KMS-11 (cell line): ENCODE measurements at regions not wholly inside any gene's neighbourhood (a gene's known extent, or its start where the extent isn't known, plus 50 kb on each side); places are given as distances from the start of the nearest gene placed in this dataset.

Experiments
- H2AFZ ChIP-seq: fragments of 200-600 bp; sonication (generic); 2 replicates; pipeline ENCODE4 v1.6.1; 2016; ENCODE audit warnings: antibody characterized with exemption, mixed run types, low read depth
- H3K27ac ChIP-seq: fragments of 200-600 bp; sonication (generic); 2 replicates; pipeline ENCODE4 v1.6.1; 2016; ENCODE audit warnings: mild to moderate bottlenecking, mixed run types
- H3K27me3 ChIP-seq: fragments of 200-600 bp; sonication (generic); 2 replicates; pipeline ENCODE4 v1.6.1; 2017; ENCODE audit warnings: mild to moderate bottlenecking, low read depth, mixed run types, moderate library complexity; ENCODE audit not compliant: insufficient read depth
- H3K36me3 ChIP-seq: fragments of 200-600 bp; sonication (generic); 2 replicates; pipeline ENCODE4 v1.6.1; 2017; ENCODE audit warnings: mild to moderate bottlenecking, mixed run types; ENCODE audit not compliant: insufficient read depth
- H3K4me1 ChIP-seq: fragments of 200-600 bp; sonication (generic); 2 replicates; pipeline ENCODE4 v1.6.1; 2016; ENCODE audit warnings: mild to moderate bottlenecking, low read depth, mixed run types; ENCODE audit not compliant: poor library complexity, severe bottlenecking
- H3K4me2 ChIP-seq: fragments of 200-600 bp; sonication (generic); 2 replicates; pipeline ENCODE4 v1.7.0; 2016; ENCODE audit warnings: mild to moderate bottlenecking, mixed run types
- H3K4me3 ChIP-seq: fragments of 200-600 bp; sonication (generic); IDR thresholded peaks from 2 replicates; pipeline ENCODE4 v1.6.1; 2017; ENCODE audit warnings: low read depth, low read length, mixed read lengths; ENCODE audit not compliant: insufficient read depth
- H3K79me2 ChIP-seq: fragments of 200-600 bp; sonication (generic); 2 replicates; pipeline ENCODE4 v1.6.1; 2016; ENCODE audit warnings: low read depth, mixed run types; ENCODE audit not compliant: insufficient read depth
- H3K9ac ChIP-seq: fragments of 200-600 bp; sonication (generic); 2 replicates; pipeline ENCODE4 v1.6.1; 2016; ENCODE audit warnings: mild to moderate bottlenecking, mixed run types
- H4K20me1 ChIP-seq: fragments of 200-600 bp; sonication (generic); 2 replicates; pipeline ENCODE4 v1.6.1; 2016; ENCODE audit warnings: mild to moderate bottlenecking, mixed run types; ENCODE audit not compliant: insufficient read depth
- CTCF ChIP-seq: fragments of 200-600 bp; sonication (generic); conservative IDR thresholded peaks from 2 replicates; pipeline ENCODE4 v1.6.1; 2017; ENCODE audit warnings: low read depth, mild to moderate bottlenecking, antibody characterized with exemption, low read length, moderate library complexity, mixed read lengths

GRCh38 chr12:127596891-127597290, 670.1 kb upstream of the TMEM132C start:
- H3K9ac ChIP-seq, result no peak overlapping the region
- H4K20me1 ChIP-seq, result no peaks in the 10 kb centered on the region
- H3K4me2 ChIP-seq, result no peak overlapping the region
- H3K27ac ChIP-seq, result no peak overlapping the region
- H3K4me1 ChIP-seq, result no peaks in the 10 kb centered on the region
- no peak for TF ChIP-seq CTCF
- H3K4me3 ChIP-seq, result no peak overlapping the region
- no peaks in the 10 kb centered on the region for H3K36me3 ChIP-seq
- no peaks in the 10 kb centered on the region for H3K79me2 ChIP-seq
- H2AFZ ChIP-seq, result no peak overlapping the region
- H3K27me3 ChIP-seq, result no peaks in the 10 kb centered on the region

GRCh38 chr12:127599436-127599835, 667.5 kb upstream of the TMEM132C start:
- Histone ChIP-seq H3K4me2 (no peak overlapping the region), H3K9ac (no peak overlapping the region), H3K36me3 (no peaks in the 10 kb centered on the region), H3K4me1 (no peaks in the 10 kb centered on the region), H4K20me1 (no peaks in the 10 kb centered on the region), H3K27me3 (no peaks in the 10 kb centered on the region), H2AFZ (no peak overlapping the region), H3K79me2 (no peaks in the 10 kb centered on the region), H3K27ac (no peak overlapping the region), H3K4me3 (no peak overlapping the region)
- TF ChIP-seq CTCF, result no peak

GRCh38 chr12:127600211-127600610, 666.8 kb upstream of the TMEM132C start:
- Histone ChIP-seq H3K36me3 (no peaks in the 10 kb centered on the region), H3K27me3 (no peaks in the 10 kb centered on the region), H3K9ac (no peak overlapping the region), H3K4me3 (no peak overlapping the region), H3K79me2 (no peaks in the 10 kb centered on the region), H3K27ac (no peak overlapping the region), H3K4me2 (no peak overlapping the region), H4K20me1 (no peaks in the 10 kb centered on the region), H2AFZ (no peak overlapping the region), H3K4me1 (no peaks in the 10 kb centered on the region)
- TF ChIP-seq CTCF, result no peak

- no peak overlapping the region for H2AFZ ChIP-seq
- H3K9ac ChIP-seq, result no peak overlapping the region
- H3K4me1 ChIP-seq, result no peaks in the 10 kb centered on the region
- H3K4me2 ChIP-seq, result no peak overlapping the region
- H3K36me3 ChIP-seq, result no peaks in the 10 kb centered on the region
- H4K20me1 ChIP-seq, result no peaks in the 10 kb centered on the region
- no peak overlapping the region for H3K4me3 ChIP-seq
- TF ChIP-seq CTCF, result no peak
- H3K27ac ChIP-seq, result no peak overlapping the region
- H3K79me2 ChIP-seq, result no peaks in the 10 kb centered on the region
- no peaks in the 10 kb centered on the region for H3K27me3 ChIP-seq
Measured at GRCh38 chr12:127606476-127607015, 660.4 kb upstream of the TMEM132C start.
